GM21528 (cell line): ENCODE measurements at regions not wholly inside any gene's neighbourhood (a gene's known extent, or its start where the extent isn't known, plus 50 kb on each side); places are given as distances from the start of the nearest gene placed in this dataset.
A peak's percentile ranks its signal among the peaks of the same experiment; 100 is the strongest.
"Not testable (repeated sequence)": the region's sequence is repeated elsewhere in the genome, so short reads cannot be mapped to it uniquely, and the experiment has no call there.

Source experiments
- ATAC-seq: cut with Tn5 transposase; IDR thresholded peaks from one replicate; pipeline ENCODE4 v1.9.1; 2021; ENCODE audit warnings: mild to moderate bottlenecking, moderate library complexity; ENCODE audit not compliant: unreplicated experiment, low FRiP score

GRCh38 chr6:9009931-9010330, 574.6 kb upstream of the SLC35B3 start:
- no peak for ATAC-seq

GRCh38 chr6:9007027-9007426, 571.7 kb upstream of the SLC35B3 start:
- no peak for ATAC-seq

- no peak for ATAC-seq
These were observed 567.5 kb upstream of the SLC35B3 start for GRCh38 chr6:9002833-9003232.

- ATAC-seq: no peak
These were observed 559.8 kb upstream of the SLC35B3 start for GRCh38 chr6:8995156-8995555.

- no peak for ATAC-seq
These were observed 557.8 kb upstream of the SLC35B3 start for GRCh38 chr6:8993111-8993510.

- ATAC-seq: no peak
These were observed 556.5 kb upstream of the SLC35B3 start for GRCh38 chr6:8991844-8992243.

- ATAC-seq: no peak
These were observed 554.7 kb upstream of the SLC35B3 start for GRCh38 chr6:8990075-8990474.

- peak; percentile 96 for ATAC-seq
These were observed 547.9 kb upstream of the SLC35B3 start for GRCh38 chr6:8983202-8983688.

GRCh38 chr6:8982668-8983067, 547.3 kb upstream of the SLC35B3 start:
- no peak for ATAC-seq

- ATAC-seq: no peak
These were observed 538.0 kb upstream of the SLC35B3 start for GRCh38 chr6:8973395-8973794.

GRCh38 chr6:8969747-8970146, 534.4 kb upstream of the SLC35B3 start:
- no peak for ATAC-seq

GRCh38 chr6:8958894-8959511, 523.7 kb upstream of the SLC35B3 start:
- ATAC-seq: no peak

GRCh38 chr6:8953310-8953709, 518.0 kb upstream of the SLC35B3 start:
- no peak for ATAC-seq

- no peak for ATAC-seq
These were observed 513.4 kb upstream of the SLC35B3 start for GRCh38 chr6:8948733-8949132.

GRCh38 chr6:8947900-8948299, 512.6 kb upstream of the SLC35B3 start:
- no peak for ATAC-seq

GRCh38 chr6:8944548-8944947, 509.2 kb upstream of the SLC35B3 start:
- ATAC-seq: no peak

- ATAC-seq: no peak
These were observed 507.7 kb upstream of the SLC35B3 start for GRCh38 chr6:8943073-8943472.

- no peak for ATAC-seq
These were observed 506.2 kb upstream of the SLC35B3 start for GRCh38 chr6:8941577-8941976.

- ATAC-seq: no peak
These were observed 505.0 kb upstream of the SLC35B3 start for GRCh38 chr6:8940356-8940755.

- ATAC-seq: no peak
These were observed 504.3 kb upstream of the SLC35B3 start for GRCh38 chr6:8939615-8940014.

- ATAC-seq: no peak
These were observed 499.0 kb upstream of the SLC35B3 start for GRCh38 chr6:8934318-8934717.

GRCh38 chr6:8930009-8930408, 494.7 kb upstream of the SLC35B3 start:
- ATAC-seq: no peak

GRCh38 chr6:8920244-8920643, 484.9 kb upstream of the SLC35B3 start:
- ATAC-seq: not testable (repeated sequence)
